ENCODE measurements at regions not wholly inside any gene's neighbourhood (a gene's known extent, or its start where the extent isn't known, plus 50 kb on each side); places are given as distances from the start of the nearest gene placed in this dataset.
A peak's percentile ranks its signal among the peaks of the same experiment; 100 is the strongest.

DNA sequence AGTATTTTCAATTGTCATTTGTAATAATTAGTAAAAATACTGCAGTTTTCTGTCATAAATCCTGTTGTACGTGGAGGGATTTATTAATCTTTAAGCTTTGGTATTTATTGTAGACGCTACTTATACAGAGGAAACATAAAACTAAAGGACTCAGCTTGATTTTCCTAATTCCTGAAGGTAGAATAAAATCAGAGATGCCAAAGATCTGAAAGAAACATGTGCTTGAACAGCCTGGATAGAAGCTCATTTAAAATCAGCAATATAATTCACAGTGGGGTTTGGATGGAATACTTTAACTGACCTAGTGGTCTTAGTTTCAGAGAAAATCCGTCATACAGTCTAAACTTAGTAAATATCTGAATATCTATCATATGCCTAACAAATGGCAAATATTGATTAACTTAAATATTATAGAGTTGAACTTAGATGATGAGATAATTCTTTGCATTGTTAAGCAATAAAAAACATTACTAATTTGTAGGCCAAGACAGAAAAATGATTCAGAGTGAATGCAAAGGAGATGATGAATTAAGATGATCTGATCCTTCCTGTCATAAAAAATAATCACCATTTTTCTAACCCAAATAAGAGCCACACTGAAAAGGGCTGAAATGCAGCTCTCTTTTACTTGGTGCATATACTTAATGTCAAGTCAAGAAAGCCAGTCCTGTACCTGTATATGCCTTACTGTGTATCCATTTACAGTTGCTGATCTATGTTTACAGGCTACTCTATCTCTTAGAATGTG, 397.1 kb upstream of the DCN start:
- TF ChIP-seq, protein P1, sequence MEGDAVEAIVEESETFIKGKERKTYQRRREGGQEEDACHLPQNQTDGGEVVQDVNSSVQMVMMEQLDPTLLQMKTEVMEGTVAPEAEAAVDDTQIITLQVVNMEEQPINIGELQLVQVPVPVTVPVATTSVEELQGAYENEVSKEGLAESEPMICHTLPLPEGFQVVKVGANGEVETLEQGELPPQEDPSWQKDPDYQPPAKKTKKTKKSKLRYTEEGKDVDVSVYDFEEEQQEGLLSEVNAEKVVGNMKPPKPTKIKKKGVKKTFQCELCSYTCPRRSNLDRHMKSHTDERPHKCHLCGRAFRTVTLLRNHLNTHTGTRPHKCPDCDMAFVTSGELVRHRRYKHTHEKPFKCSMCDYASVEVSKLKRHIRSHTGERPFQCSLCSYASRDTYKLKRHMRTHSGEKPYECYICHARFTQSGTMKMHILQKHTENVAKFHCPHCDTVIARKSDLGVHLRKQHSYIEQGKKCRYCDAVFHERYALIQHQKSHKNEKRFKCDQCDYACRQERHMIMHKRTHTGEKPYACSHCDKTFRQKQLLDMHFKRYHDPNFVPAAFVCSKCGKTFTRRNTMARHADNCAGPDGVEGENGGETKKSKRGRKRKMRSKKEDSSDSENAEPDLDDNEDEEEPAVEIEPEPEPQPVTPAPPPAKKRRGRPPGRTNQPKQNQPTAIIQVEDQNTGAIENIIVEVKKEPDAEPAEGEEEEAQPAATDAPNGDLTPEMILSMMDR (conservative IDR thresholded peaks at IDR 0.05) = no peak
- H3K27ac ChIP-seq = no peak overlapping the region

DNA sequence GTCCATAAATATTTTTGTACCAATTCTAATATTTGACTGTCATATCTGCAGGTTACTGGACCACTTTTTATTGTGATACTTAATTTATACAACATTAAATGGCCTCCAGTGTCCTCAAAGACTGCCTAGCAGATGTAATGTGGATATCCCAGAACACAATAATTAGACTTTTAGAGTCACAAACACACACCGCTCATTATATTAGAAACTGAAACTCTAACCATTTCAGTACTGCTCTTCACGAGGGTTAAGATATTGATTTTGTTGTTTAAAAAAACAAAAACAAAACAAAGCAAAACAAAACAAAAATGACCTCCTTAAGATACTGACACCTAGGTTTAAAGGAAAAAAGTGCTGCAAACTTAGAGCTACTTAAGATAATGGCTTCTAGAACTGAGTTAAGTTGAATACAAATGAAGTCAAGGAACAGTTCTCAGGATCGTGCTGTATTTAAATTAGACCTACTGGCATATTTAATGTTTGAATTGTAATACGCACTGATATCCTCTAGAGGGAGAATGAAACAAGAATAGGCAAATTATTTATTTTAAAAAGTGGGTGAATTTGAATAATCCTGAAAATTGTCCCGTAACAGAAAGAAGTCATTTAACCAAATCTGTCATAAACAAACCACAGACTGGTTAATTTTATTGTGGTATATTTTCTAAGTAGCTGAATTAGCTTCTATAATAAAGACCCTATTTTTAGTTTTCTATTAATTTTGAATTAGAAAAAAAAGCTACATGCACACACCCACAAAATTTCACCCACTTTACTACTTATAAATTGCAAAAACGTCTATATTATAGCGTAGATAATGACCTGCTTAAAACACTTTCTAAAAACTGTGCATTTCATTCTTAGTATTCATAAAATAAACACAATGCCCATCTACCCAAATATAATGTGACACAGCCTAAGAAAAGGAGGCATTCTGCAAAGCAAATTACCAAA, 395.2 kb upstream of the DCN start:
- H3K27ac ChIP-seq = no peak overlapping the region
- TF ChIP-seq, protein P1 (conservative IDR thresholded peaks at IDR 0.05) = peak; percentile 63

DNA sequence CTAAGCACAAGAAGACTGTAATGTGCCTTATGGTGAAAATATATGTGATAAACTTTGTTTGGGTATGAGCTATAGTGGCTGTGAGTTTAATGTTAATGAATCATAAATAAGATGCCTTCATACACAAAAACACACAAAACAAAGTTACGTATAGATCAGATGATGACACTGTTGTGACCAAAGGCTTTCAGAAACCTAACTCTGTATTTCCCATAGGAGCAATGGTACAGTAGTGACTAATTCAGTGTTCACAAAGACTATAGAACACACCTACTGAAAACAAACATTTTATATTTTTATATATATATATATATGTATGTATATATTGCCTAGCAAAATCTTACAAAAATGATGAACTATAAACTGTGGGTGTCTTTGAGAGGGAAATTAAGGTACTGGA, 393.8 kb upstream of the DCN start:
- TF ChIP-seq, protein P1 (conservative IDR thresholded peaks at IDR 0.05) = no peak

DNA sequence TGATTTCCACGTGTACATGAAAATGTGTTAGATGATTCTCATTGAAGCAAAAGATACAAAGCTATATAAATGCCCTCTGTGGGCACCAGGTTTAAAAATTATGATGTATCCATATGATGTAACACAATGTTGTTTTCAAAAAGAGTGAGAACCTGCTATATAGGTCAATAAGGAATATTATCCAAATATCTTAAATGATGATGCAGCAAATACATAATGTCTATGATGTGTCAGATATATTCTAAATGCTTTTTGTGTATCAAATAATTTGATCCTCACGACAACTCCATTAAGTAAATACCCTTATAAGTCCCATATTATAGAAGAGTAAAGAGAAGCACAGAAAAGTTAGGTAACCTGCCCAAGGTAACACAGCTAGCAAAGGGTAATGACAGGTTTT, 393.0 kb upstream of the DCN start:
- H3K27ac ChIP-seq = no peak overlapping the region
- TF ChIP-seq, protein P1 (conservative IDR thresholded peaks at IDR 0.05) = no peak

More for the DNA sequence above, 393.8 kb upstream of the DCN start:
- no peak overlapping the region for H3K27ac ChIP-seq

DNA sequence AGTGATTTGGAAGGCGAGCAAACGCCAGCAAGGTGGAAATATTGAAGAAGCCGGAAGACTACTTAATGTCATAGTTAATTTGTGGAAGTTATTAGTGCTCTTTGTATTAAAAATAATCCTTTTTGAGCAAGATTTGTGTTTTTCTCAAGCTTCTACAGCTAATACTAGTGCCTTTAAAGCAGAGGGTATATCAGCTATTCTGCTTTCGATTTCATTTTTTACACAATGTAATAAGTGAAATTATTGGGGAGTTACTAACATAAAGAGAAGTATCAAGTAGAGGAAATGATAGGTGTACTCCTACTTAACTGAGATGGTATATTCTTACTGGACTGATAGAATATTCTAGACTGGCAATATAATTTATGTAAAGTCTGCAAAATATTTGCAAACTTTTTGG, 392.4 kb upstream of the DCN start:
- TF ChIP-seq, protein P1 (conservative IDR thresholded peaks at IDR 0.05) = no peak
- H3K27ac ChIP-seq = no peak overlapping the region

DNA sequence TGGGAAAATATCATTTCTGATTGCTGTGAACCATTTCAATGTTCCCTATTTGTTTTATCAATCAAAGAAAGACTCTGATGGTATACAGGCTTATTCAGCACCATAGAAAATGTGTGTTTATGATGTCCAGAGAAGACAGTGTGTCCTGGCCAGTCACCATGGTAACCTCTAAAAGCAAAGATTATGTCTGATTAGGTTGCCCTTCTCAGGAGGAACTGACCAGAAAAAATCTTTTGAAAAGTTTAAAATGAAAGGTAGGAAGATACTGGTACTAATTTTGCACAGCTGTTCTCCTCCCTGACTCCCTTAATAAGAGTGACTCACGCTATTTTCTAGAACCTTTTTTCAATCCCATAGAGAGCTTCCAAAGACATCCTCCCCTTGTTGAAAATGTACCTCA, 391.8 kb upstream of the DCN start:
- TF ChIP-seq, protein P1 (conservative IDR thresholded peaks at IDR 0.05) = no peak
- no peak overlapping the region for H3K27ac ChIP-seq

DNA sequence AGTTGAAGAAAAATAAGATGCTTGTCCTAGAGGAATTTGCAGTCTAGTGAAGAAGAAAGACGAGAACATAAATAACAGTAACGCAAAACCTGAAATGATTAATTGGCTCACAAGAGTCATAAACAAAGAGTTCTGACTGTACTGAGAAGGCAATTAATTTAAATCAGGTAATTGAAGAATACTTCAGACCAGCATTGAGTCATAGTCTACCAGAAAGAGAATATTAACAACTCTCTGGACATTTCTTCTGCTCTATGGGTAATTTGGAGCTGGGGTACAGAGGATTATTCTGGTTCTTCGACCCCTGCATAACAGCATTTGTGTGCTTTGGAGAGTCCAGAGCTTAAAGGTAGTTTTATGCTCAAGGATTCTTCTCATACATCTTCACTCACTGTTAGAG, 390.3 kb upstream of the DCN start:
- TF ChIP-seq, protein P1 (conservative IDR thresholded peaks at IDR 0.05) = no peak
- no peak overlapping the region for H3K27ac ChIP-seq
